PC-9 (cell line): ENCODE measurements at regions not wholly inside any gene's neighbourhood (a gene's known extent, or its start where the extent isn't known, plus 50 kb on each side); places are given as distances from the start of the nearest gene placed in this dataset.

Experiments used
- BruUV-seq: library from RNA; stranded (reverse); fragments of 400-500 nt; replicated peaks from 2 replicates; lab custom pipeline; 2021; lab: Mats Ljungman, UMichigan
- CTCF ChIA-PET: fragments of 300-600 bp; sonication (Branson Sonifier 250); formaldehyde crosslinking; loops from one replicate; lab custom pipeline; 2022; ENCODE audit warnings: antibody characterized with exemption; lab: Charles Lee
- POLR2A ChIA-PET: fragments of 300-600 bp; sonication (Branson Sonifier 250); formaldehyde crosslinking; loops from one replicate; lab custom pipeline; 2022; ENCODE audit warnings: antibody characterized with exemption; ENCODE audit not compliant: unreplicated experiment; lab: Charles Lee
- DNase-seq, 2 experiments: peaks; one replicate each; pipeline versions ENCODE4 v3.0.0 to v3.0.0-alpha.2; 2015 to 2022; ENCODE audit warnings: mixed read lengths in 1 of 2
- H2AFZ ChIP-seq: fragments of 200-600 bp; sonication (generic); 2 replicates; pipeline ENCODE4 v1.8.1; 2017; ENCODE audit warnings: antibody characterized with exemption
- H3F3A ChIP-seq: fragments of 200-600 bp; sonication (generic); 2 replicates; pipeline ENCODE4 v1.8.1; 2017; ENCODE audit warnings: antibody characterized with exemption, mild to moderate bottlenecking, low read depth; ENCODE audit not compliant: insufficient read depth
- H3K27ac ChIP-seq: fragments of 200-600 bp; sonication (generic); 2 replicates; pipeline ENCODE4 v1.6.1; 2016; ENCODE audit warnings: mixed run types
- H3K27me3 ChIP-seq: fragments of 200-600 bp; sonication (generic); 2 replicates; pipeline ENCODE4 v1.6.1; 2016; ENCODE audit warnings: low read depth, mixed run types; ENCODE audit not compliant: insufficient read depth
- H3K36me3 ChIP-seq: fragments of 200-600 bp; sonication (generic); 2 replicates; pipeline ENCODE4 v1.6.1; 2016; ENCODE audit warnings: low read depth, mixed run types
- H3K4me1 ChIP-seq: fragments of 200-600 bp; sonication (generic); replicated peaks from 2 replicates; pipeline ENCODE4 v1.6.1; 2016; ENCODE audit warnings: mixed run types; ENCODE audit not compliant: insufficient read depth
- H3K4me2 ChIP-seq: fragments of 200-600 bp; sonication (generic); 2 replicates; pipeline ENCODE4 v1.6.1; 2017; ENCODE audit warnings: mixed run types
- H3K4me3 ChIP-seq: fragments of 200-600 bp; sonication (generic); 2 replicates; pipeline ENCODE4 v1.6.1; 2016; ENCODE audit warnings: mixed run types
- H3K79me2 ChIP-seq: fragments of 200-600 bp; sonication (generic); 2 replicates; pipeline ENCODE4 v1.6.1; 2017; ENCODE audit warnings: low read depth, mixed run types
- H3K9me2 ChIP-seq: fragments of 200-600 bp; sonication (generic); 2 replicates; pipeline ENCODE4 v1.8.1; 2017; ENCODE audit warnings: mild to moderate bottlenecking; ENCODE audit not compliant: insufficient read depth
- H3K9me3 ChIP-seq: fragments of 200-600 bp; sonication (generic); 2 replicates; pipeline ENCODE4 v1.8.1; 2016; ENCODE audit warnings: low read depth; ENCODE audit not compliant: insufficient read depth
- H4K20me1 ChIP-seq: fragments of 200-600 bp; sonication (generic); 2 replicates; pipeline ENCODE4 v1.8.1; 2017; ENCODE audit not compliant: insufficient read depth
- EZH2 ChIP-seq: fragments of 200-600 bp; sonication (generic); IDR thresholded peaks from 2 replicates; pipeline ENCODE4 v1.8.0; 2017; ENCODE audit warnings: antibody characterized with exemption, low read depth
- intact Hi-C: fragments of 100-400 bp; cut with micrococcal nuclease; formaldehyde crosslinking; loops from one replicate; pipeline ENCODE4 v1.10.0; 2022; ENCODE audit not compliant: unreplicated experiment
- TF ChIP-seq, protein P1 (sequence below): fragments of 200-600 bp; sonication (generic); conservative IDR thresholded peaks from 2 replicates; pipeline ENCODE4 v1.6.1; 2017; ENCODE audit warnings: mixed run types, antibody characterized with exemption, mild to moderate bottlenecking, moderate library complexity

DNA sequence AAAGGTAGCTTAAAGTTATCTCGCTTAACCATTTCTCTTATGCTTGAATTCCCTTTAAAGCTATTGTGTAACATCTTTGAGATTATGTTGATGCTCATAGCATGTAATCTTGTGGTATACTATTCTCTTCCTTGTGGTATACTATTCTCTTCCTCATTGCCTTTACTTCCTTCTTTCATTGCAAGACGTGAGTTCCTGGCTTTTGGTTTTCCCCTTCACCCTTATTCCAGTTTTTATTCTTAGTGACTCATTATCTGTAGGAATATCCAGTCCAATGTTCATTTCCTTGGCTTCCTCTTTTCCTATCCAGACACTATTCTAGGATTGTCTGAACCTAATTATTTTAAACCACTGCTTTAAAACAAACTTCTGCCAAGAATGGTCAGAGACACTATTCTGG, 564.0 kb downstream of the CCER1 start:
- 0 out of 2 replicates have a peak, but pooled peaks cover 8% of the 10 kb centered on the region for H3K4me1 ChIP-seq
- no peaks in the 10 kb centered on the region for H3K79me2 ChIP-seq
- intact Hi-C loops, result no loop called here
- no TSS peak for BruUV-seq
- DNase-seq, result no peak
- no peaks in the 10 kb centered on the region for H3K36me3 ChIP-seq
- no peaks in the 10 kb centered on the region for H3K9me2 ChIP-seq
- 0 out of 2 replicates have a peak, but pooled peaks cover 4% of the 10 kb centered on the region for H3K9me3 ChIP-seq
- H3K27me3 ChIP-seq, result no peaks in the 10 kb centered on the region
- no peaks in the 10 kb centered on the region for H4K20me1 ChIP-seq
- H2AFZ ChIP-seq, result peak overlapping the region; percentile 29; the same call in 1 of the 2 replicates
- no peak for TF ChIP-seq EZH2
- TF ChIP-seq, protein P1, sequence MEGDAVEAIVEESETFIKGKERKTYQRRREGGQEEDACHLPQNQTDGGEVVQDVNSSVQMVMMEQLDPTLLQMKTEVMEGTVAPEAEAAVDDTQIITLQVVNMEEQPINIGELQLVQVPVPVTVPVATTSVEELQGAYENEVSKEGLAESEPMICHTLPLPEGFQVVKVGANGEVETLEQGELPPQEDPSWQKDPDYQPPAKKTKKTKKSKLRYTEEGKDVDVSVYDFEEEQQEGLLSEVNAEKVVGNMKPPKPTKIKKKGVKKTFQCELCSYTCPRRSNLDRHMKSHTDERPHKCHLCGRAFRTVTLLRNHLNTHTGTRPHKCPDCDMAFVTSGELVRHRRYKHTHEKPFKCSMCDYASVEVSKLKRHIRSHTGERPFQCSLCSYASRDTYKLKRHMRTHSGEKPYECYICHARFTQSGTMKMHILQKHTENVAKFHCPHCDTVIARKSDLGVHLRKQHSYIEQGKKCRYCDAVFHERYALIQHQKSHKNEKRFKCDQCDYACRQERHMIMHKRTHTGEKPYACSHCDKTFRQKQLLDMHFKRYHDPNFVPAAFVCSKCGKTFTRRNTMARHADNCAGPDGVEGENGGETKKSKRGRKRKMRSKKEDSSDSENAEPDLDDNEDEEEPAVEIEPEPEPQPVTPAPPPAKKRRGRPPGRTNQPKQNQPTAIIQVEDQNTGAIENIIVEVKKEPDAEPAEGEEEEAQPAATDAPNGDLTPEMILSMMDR, result no peak
- H3K4me3 ChIP-seq, result no peak overlapping the region
- CTCF ChIA-PET, result no interaction called here
- H3F3A ChIP-seq, result no peaks in the 10 kb centered on the region
- peak overlapping the region; percentile 29; the same call in 1 of the 2 replicates for H3K4me2 ChIP-seq
- POLR2A ChIA-PET, result interaction anchor here (0.6 kb wide), 1 partner anchor 442 kb away, joined by 9 read pairs; no protein-coding TSS in a partner anchor
- H3K27ac ChIP-seq, result 0 out of 2 replicates have a peak overlapping the region, but pooled peaks have one; percentile 14

GRCh38 chr12:90368081-90368480, 586.9 kb downstream of the CCER1 start:
- no peak overlapping the region for H3K4me2 ChIP-seq
- no peaks in the 10 kb centered on the region for H3K9me3 ChIP-seq
- H2AFZ ChIP-seq, result peak overlapping the region; percentile 28; the same call in 1 of the 2 replicates
- ChIA-PET CTCF (no interaction called here), POLR2A (no interaction called here)
- H3K4me1 ChIP-seq, result no peaks in the 10 kb centered on the region
- TF ChIP-seq, protein P1, result no peak
- no peak for TF ChIP-seq EZH2
- intact Hi-C loops, result no loop called here
- no peaks in the 10 kb centered on the region for H4K20me1 ChIP-seq
- H3K4me3 ChIP-seq, result no peak overlapping the region
- no peaks in the 10 kb centered on the region for H3K79me2 ChIP-seq
- no peaks in the 10 kb centered on the region for H3K36me3 ChIP-seq
- no peaks in the 10 kb centered on the region for H3K9me2 ChIP-seq
- no peaks in the 10 kb centered on the region for H3F3A ChIP-seq
- no peaks in the 10 kb centered on the region for H3K27me3 ChIP-seq
- DNase-seq, result no peak
- no TSS peak for BruUV-seq
- no peak overlapping the region for H3K27ac ChIP-seq

GRCh38 chr12:90366286-90366685, 588.7 kb downstream of the CCER1 start:
- H3F3A ChIP-seq, result no peaks in the 10 kb centered on the region
- POLR2A ChIA-PET, result no interaction called here

More at GRCh38 chr12:90366286-90366685, 588.7 kb downstream of the CCER1 start:
- Histone ChIP-seq H3K79me2 (no peaks in the 10 kb centered on the region), H4K20me1 (no peaks in the 10 kb centered on the region), H3K4me3 (no peak overlapping the region), H3K9me2 (no peaks in the 10 kb centered on the region), H3K4me2 (no peak overlapping the region), H3K36me3 (no peaks in the 10 kb centered on the region), H3K27me3 (no peaks in the 10 kb centered on the region), H2AFZ (no peak overlapping the region), H3K9me3 (no peaks in the 10 kb centered on the region), H3K27ac (no peak overlapping the region), H3K4me1 (no peaks in the 10 kb centered on the region)
- intact Hi-C loops, result no loop called here
- no peak for DNase-seq
- CTCF ChIA-PET, result no interaction called here
- BruUV-seq, result no TSS peak
- TF ChIP-seq, protein P1, result no peak
- no peak for TF ChIP-seq EZH2
